Heart left ventricle (tissue), 16 donors: ENCODE measurements at regions not wholly inside any gene's neighbourhood (a gene's known extent, or its start where the extent isn't known, plus 50 kb on each side); places are given as distances from the start of the nearest gene placed in this dataset.

Experiments used
- ATAC-seq, 4 donors: fragments of 200-7000 bp; cut with Tn5 transposase; one replicate each; pipeline ENCODE4 v1.9.1; 2020 to 2022; ENCODE audit warnings: moderate library complexity in 4 of 4, mild to moderate bottlenecking in 3 of 4, moderate number of reproducible peaks in 1 of 4
- DNase-seq, 5 donors: peaks; one replicate each; pipeline ENCODE4 v3.0.0-alpha.2; 2020
- H3K27ac ChIP-seq, 12 donors: fragments of 200-600 bp; sonication (generic) in 4 of 12; one replicate each; pipeline versions ENCODE4 v1.5.0 to v1.8.0; 2016 to 2022; ENCODE audit warnings: mild to moderate bottlenecking in 2 of 12
- H3K27me3 ChIP-seq, 9 donors: fragments of 200-600 bp; sonication (generic) in 2 of 9; one replicate each; pipeline versions ENCODE4 v1.5.1 to v1.8.0; 2016 to 2022; ENCODE audit warnings: mild to moderate bottlenecking in 3 of 9
- H3K36me3 ChIP-seq, 9 donors: fragments of 200-600 bp; sonication (generic) in 2 of 9; one replicate each; pipeline versions ENCODE4 v1.5.0 to v1.8.0; 2018 to 2022; ENCODE audit warnings: mild to moderate bottlenecking in 2 of 9
- H3K4me1 ChIP-seq, 12 donors: fragments of 200-600 bp; sonication (generic) in 4 of 12; one replicate each; pipeline versions ENCODE4 v1.5.0 to v1.8.0; 2016 to 2022; ENCODE audit warnings: mild to moderate bottlenecking in 3 of 12
- H3K4me3 ChIP-seq, 12 donors: fragments of 200-600 bp; sonication (generic) in 4 of 12; one replicate each; pipeline versions ENCODE4 v1.5.0 to v1.8.0; 2017 to 2022; ENCODE audit warnings: mild to moderate bottlenecking in 9 of 12, moderate library complexity in 4 of 12
- H3K9me3 ChIP-seq, 12 donors: fragments of 200-600 bp; sonication (generic) in 4 of 12; one replicate each; pipeline versions ENCODE4 v1.5.0 to v1.8.0; 2016 to 2022; ENCODE audit warnings: mild to moderate bottlenecking in 1 of 12
- POLR2A ChIP-seq, 2 donors: fragments of 450-650 bp; IDR thresholded peaks; one replicate each; pipeline ENCODE4 v1.6.1; 2017; ENCODE audit warnings: antibody characterized with exemption in 2 of 2, mild to moderate bottlenecking in 2 of 2, moderate library complexity in 2 of 2
- WGBS, 4 donors: extraction: QIAGEN DNeasy Blood & Tissue Kit in 2 of 4; methylation state at CpG; one replicate each; pipeline versions ENCODE4 v1.1.5 to v1.1.7; 2013 to 2018; 5-methylcytosine and 5-hydroxymethylcytosine counted together
- intact Hi-C, 10 donors: fragments of 100-400 bp; cut with DNase I; formaldehyde crosslinking; loops; one replicate each; pipeline versions ENCODE4 v1.11.1 to v1.14.2; 2022
- TF ChIP-seq, protein P1 (sequence below), 12 donors: fragments of 200-600 bp; sonication (generic) in 4 of 12; IDR thresholded peaks; one replicate each; pipeline versions ENCODE4 v1.5.0 to v1.8.0; 2018 to 2022; ENCODE audit warnings: antibody characterized with exemption in 12 of 12, mild to moderate bottlenecking in 5 of 12
- donor health status: ischemic (EF 13 %, LVEDD 7.1; RV severe dilation, severe dysfunction).
- donor health status: healthy with polysubstance abuse.
- donor health status: DM: no; HTN: yes; CAD: no.
- donor health status: DM: no; HTN: no; CAD: no.
- donor health status: ischemic (EF 25% LVEDD 6.9; RV normal size, moderate dysfunction).
- donor health status: ischemic (EF 25% LVEDD 5.7; RV mildly dilated, moderate dysfunction).
- donor health status: healthy.
- donor health status: DM: yes; HTN: yes; CAD: no.
- donor health status: ischemic (EF 35%, LVEDD 5.7; RV mildly dilated, moderate dysfunction).
- donor health status: nonischemic (EF 11% LVEDD 7.7; RV severe dilation, severe dysfunction).
- donor health status: DM: yes; HTN: yes; CAD: no.
- donor health status: PGD.
- donor health status: ischemic (EF 29% LVEDD 5.4; RV normal size, mild dysfunction).
- donor health status: nonischemic (EF 23%, LVEDD 6.1; RV moderate dilation, normal function).

DNA sequence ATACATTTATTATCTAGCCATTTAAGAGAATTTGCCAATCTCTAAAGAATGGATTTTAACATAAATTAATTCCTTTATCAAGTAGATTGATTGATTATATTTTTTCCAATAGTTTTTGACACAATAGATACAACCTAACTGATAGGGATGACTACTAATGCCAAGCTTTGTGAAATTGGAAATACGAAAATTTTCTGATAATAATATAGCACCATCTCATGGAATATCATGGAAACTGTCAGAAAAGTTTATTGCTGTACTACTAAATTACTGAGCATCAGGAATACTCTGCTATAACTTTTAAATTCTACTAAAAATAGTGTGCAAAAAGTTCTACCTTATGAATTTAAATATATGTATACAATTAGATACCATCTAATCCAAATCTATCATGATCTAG, 101.8 kb upstream of the MAP2 start:
- intact Hi-C loops = loop anchor here in 2 of 10 donors (5.0 to 10.0 kb wide), 2 partner anchors 917 to 935 kb away; partner anchors contain the start of gene PTH2R (in 1 of the 2)
- no peaks in the 10 kb centered on the region for H3K9me3 ChIP-seq
- no peak for DNase-seq
- H3K27ac ChIP-seq = no peak overlapping the region
- TF ChIP-seq, protein P1, sequence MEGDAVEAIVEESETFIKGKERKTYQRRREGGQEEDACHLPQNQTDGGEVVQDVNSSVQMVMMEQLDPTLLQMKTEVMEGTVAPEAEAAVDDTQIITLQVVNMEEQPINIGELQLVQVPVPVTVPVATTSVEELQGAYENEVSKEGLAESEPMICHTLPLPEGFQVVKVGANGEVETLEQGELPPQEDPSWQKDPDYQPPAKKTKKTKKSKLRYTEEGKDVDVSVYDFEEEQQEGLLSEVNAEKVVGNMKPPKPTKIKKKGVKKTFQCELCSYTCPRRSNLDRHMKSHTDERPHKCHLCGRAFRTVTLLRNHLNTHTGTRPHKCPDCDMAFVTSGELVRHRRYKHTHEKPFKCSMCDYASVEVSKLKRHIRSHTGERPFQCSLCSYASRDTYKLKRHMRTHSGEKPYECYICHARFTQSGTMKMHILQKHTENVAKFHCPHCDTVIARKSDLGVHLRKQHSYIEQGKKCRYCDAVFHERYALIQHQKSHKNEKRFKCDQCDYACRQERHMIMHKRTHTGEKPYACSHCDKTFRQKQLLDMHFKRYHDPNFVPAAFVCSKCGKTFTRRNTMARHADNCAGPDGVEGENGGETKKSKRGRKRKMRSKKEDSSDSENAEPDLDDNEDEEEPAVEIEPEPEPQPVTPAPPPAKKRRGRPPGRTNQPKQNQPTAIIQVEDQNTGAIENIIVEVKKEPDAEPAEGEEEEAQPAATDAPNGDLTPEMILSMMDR (IDR thresholded peaks at IDR 0.05) = peak in 2 of 12 donors; percentile 9 to 11
- no peak for TF ChIP-seq POLR2A (IDR thresholded peaks at IDR 0.05)
- 50 to 74% (median 68%) methylated on average over 1 of the region's 1 CpG for WGBS, 4 donors
- H3K4me1 ChIP-seq = no peaks in the 10 kb centered on the region
- no peaks in the 10 kb centered on the region for H3K27me3 ChIP-seq
- ATAC-seq = no peak
- no peak overlapping the region for H3K4me3 ChIP-seq
- H3K36me3 ChIP-seq = no peaks in the 10 kb centered on the region

DNA sequence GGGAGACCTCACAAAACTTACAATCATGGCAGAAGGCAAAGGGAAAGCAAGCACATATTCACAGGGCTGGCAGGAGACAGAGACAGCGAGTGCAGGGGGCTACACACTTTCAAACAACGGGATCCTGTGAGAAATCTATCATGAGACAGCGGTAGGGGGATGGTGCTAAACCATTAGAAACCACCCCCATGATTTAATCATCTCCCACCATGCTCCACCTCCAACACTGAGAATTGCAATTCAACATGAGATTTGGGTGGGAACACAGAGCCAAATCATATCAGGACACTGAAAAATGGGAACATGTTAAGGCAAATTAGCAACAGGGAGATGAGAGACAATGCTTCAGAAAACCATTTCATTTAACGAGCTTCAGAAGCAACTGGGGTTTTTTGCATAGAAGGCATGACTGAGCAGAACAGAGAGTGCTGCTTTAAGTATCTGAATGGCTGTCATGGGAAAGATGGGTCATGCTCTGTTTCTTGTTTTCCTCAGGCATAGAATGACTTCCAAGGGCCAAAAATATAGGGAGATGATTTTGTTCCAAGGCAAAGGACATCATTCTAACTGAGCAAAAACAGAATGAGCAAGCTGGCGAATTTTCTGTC, 100.8 kb upstream of the MAP2 start:
- intact Hi-C loops = loop anchor here in 2 of 10 donors (5.0 to 10.0 kb wide), 2 partner anchors 918 to 936 kb away; partner anchors contain the start of gene PTH2R (in 1 of the 2)
- H3K27ac ChIP-seq = no peak overlapping the region
- H3K4me1 ChIP-seq = no peaks in the 10 kb centered on the region
- no peaks in the 10 kb centered on the region for H3K27me3 ChIP-seq
- TF ChIP-seq, protein P1 (IDR thresholded peaks at IDR 0.05) = no peak
- no peak for TF ChIP-seq POLR2A (IDR thresholded peaks at IDR 0.05)
- ATAC-seq (no peak), DNase-seq (no peak)
- H3K36me3 ChIP-seq = no peaks in the 10 kb centered on the region
- H3K9me3 ChIP-seq = no peaks in the 10 kb centered on the region
- no peak overlapping the region for H3K4me3 ChIP-seq
- WGBS, 4 donors = 70 to 76% (median 71%) methylated on average over 5 of the region's 5 CpGs

DNA sequence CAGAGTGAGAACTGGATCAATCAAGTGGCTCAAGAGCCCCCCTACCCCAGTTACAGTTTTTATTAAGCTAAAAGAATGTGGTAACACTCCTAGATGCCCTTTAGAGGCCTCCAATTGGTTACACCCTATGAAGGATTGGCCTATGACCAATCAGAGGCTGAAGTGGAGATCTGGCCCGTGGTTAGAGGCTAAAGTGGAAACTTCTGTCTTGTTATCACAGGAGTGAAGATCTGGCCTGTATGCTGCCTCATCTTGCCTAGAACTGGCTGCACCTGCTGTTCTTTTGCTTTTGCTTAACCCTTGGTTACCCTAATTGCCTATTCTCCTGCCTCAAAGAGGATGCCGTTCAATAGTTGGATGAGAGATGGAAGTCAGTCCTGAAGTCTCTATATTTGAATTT, 100.1 kb upstream of the MAP2 start:
- Histone ChIP-seq H3K9me3 (no peaks in the 10 kb centered on the region), H3K36me3 (no peaks in the 10 kb centered on the region), H3K27ac (no peak overlapping the region), H3K27me3 (no peaks in the 10 kb centered on the region), H3K4me1 (no peaks in the 10 kb centered on the region), H3K4me3 (no peak overlapping the region)
- intact Hi-C loops = loop anchor here in 2 of 10 donors (5.0 to 10.0 kb wide), 2 partner anchors 919 to 936 kb away; partner anchors contain the start of gene PTH2R (in 1 of the 2)
- TF ChIP-seq, protein P1 (IDR thresholded peaks at IDR 0.05) = no peak
- no peak for TF ChIP-seq POLR2A (IDR thresholded peaks at IDR 0.05)
- DNase-seq (no peak), ATAC-seq (no peak)
- WGBS, 4 donors = 63 to 73% (median 67%) methylated on average over 2 of the region's 2 CpGs

DNA sequence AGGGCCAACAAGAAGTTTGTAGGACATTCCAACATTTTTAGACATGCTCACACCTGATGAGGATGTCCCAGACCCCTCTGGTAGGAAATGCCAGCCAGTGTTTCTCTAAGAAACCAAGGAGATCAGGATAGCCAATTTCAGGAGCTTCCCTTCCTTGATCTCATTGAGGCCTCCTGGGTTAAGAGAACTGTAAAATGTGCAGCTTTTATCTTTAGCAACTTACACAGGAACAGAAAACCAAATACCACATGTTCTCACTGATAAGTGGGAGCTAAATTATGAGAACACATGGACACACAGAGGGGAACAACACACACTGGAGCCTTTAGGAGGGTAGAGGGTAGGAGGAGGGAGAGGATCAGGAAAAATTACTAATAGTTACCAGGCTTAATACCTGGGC, 99.6 kb upstream of the MAP2 start:
- H3K9me3 ChIP-seq = no peaks in the 10 kb centered on the region
- no peaks in the 10 kb centered on the region for H3K27me3 ChIP-seq
- no peak for DNase-seq
- no peak overlapping the region for H3K4me3 ChIP-seq
- ATAC-seq = no peak
- H3K27ac ChIP-seq = no peak overlapping the region
- H3K4me1 ChIP-seq = no peaks in the 10 kb centered on the region
- TF ChIP-seq, protein P1 (IDR thresholded peaks at IDR 0.05) = no peak
- TF ChIP-seq POLR2A (IDR thresholded peaks at IDR 0.05) = no peak
- no peaks in the 10 kb centered on the region for H3K36me3 ChIP-seq
- intact Hi-C loops = loop anchor here in 2 of 10 donors (5.0 to 10.0 kb wide), 2 partner anchors 919 to 937 kb away; partner anchors contain the start of gene PTH2R (in 1 of the 2)
